SK-N-SH treated with all-trans-retinoic acid at 6 μM for 48 hours (cell line): ENCODE measurements at regions not wholly inside any gene's neighbourhood (a gene's known extent, or its start where the extent isn't known, plus 50 kb on each side); places are given as distances from the start of the nearest gene placed in this dataset.

Experiments
- ATAC-seq: fragments of 200-7000 bp; cut with Tn5 transposase; 3 replicates; pipeline ENCODE4 v1.9.1; 2020; ENCODE audit warnings: mild to moderate bottlenecking, moderate library complexity
- BACH2 ChIP-seq: fragments of 250-450 bp; sonication (Bioruptor Pico); IDR thresholded peaks from 2 replicates; pipeline ENCODE4 v1.9.0; 2021; ENCODE audit warnings: mild to moderate bottlenecking, borderline replicate concordance
- CREB5 ChIP-seq: fragments of 250-450 bp; sonication (Bioruptor Pico); IDR thresholded peaks from 2 replicates; pipeline ENCODE4 v1.5.1; 2020; ENCODE audit warnings: low read depth, mild to moderate bottlenecking, moderate library complexity
- CSDC2 ChIP-seq: fragments of 250-450 bp; sonication (Bioruptor Pico); IDR thresholded peaks from 2 replicates; pipeline ENCODE4 v1.5.0; 2020; ENCODE audit warnings: mild to moderate bottlenecking, moderate library complexity
- CSRNP3 ChIP-seq: fragments of 250-450 bp; sonication (Bioruptor Pico); IDR thresholded peaks from 2 replicates; pipeline ENCODE4 v1.5.1; 2021; ENCODE audit warnings: mild to moderate bottlenecking, moderate library complexity
- ESRRG ChIP-seq: fragments of 250-450 bp; sonication (Bioruptor Pico); IDR thresholded peaks from 2 replicates; pipeline ENCODE4 v1.6.1; 2021; ENCODE audit warnings: mild to moderate bottlenecking
- GLIS3 ChIP-seq: fragments of 250-450 bp; sonication (Bioruptor Pico); IDR thresholded peaks from 2 replicates; pipeline ENCODE4 v1.5.0; 2020; ENCODE audit warnings: mild to moderate bottlenecking, moderate library complexity
- ISL1 ChIP-seq: fragments of 250-450 bp; sonication (Bioruptor Pico); IDR thresholded peaks from 2 replicates; pipeline ENCODE4 v2.1.2; 2022; ENCODE audit warnings: mild to moderate bottlenecking, moderate library complexity
- OSR1 ChIP-seq: fragments of 250-450 bp; sonication (Bioruptor Pico); IDR thresholded peaks from 2 replicates; pipeline ENCODE4 v1.8.0; 2022; ENCODE audit warnings: moderate library complexity, mild to moderate bottlenecking, inconsistent platforms
- PATZ1 ChIP-seq: fragments of 250-450 bp; sonication (Bioruptor Pico); IDR thresholded peaks from 2 replicates; pipeline ENCODE4 v1.8.0; 2020; ENCODE audit warnings: mild to moderate bottlenecking, moderate library complexity, borderline replicate concordance
- POU6F1 ChIP-seq: fragments of 250-450 bp; sonication (Bioruptor Pico); IDR thresholded peaks from 2 replicates; pipeline ENCODE4 v1.8.0; 2021; ENCODE audit warnings: low read depth, mild to moderate bottlenecking, moderate library complexity, borderline replicate concordance
- PPARA ChIP-seq: fragments of 250-450 bp; sonication (Bioruptor Pico); IDR thresholded peaks from 2 replicates; pipeline ENCODE4 v1.5.0; 2020; ENCODE audit warnings: mild to moderate bottlenecking, borderline replicate concordance
- SNAI2 ChIP-seq: fragments of 250-450 bp; sonication (Bioruptor Pico); IDR thresholded peaks from 2 replicates; pipeline ENCODE4 v1.5.0; 2020; ENCODE audit warnings: mild to moderate bottlenecking, moderate library complexity
- TSHZ2 ChIP-seq: fragments of 250-450 bp; sonication (Bioruptor Pico); IDR thresholded peaks from 2 replicates; pipeline ENCODE4 v1.5.0; 2020; ENCODE audit warnings: mild to moderate bottlenecking, moderate library complexity
- ZC3H10 ChIP-seq: fragments of 250-450 bp; sonication (Bioruptor Pico); IDR thresholded peaks from 2 replicates; pipeline ENCODE4 v1.5.1; 2021; ENCODE audit warnings: mild to moderate bottlenecking, moderate library complexity
- ZFP3 ChIP-seq: fragments of 250-450 bp; sonication (Bioruptor Pico); IDR thresholded peaks from 2 replicates; pipeline ENCODE4 v1.5.0; 2020; ENCODE audit warnings: mild to moderate bottlenecking, moderate library complexity
- ZFP30 ChIP-seq: fragments of 450-650 bp; formaldehyde crosslinking; IDR thresholded peaks from 2 replicates; pipeline ENCODE4 v1.5.0; 2022; ENCODE audit warnings: mild to moderate bottlenecking, moderate library complexity
- ZNF565 ChIP-seq: fragments of 450-650 bp; formaldehyde crosslinking; conservative IDR thresholded peaks from 2 replicates; pipeline ENCODE4 v1.5.0; 2020; ENCODE audit warnings: low read depth, mild to moderate bottlenecking, moderate library complexity
- ZNF70 ChIP-seq: fragments of 450-650 bp; formaldehyde crosslinking; IDR thresholded peaks from 2 replicates; pipeline ENCODE4 v1.5.0; 2020; ENCODE audit warnings: mild to moderate bottlenecking, moderate library complexity
- ZNF8 ChIP-seq: fragments of 450-650 bp; formaldehyde crosslinking; IDR thresholded peaks from 2 replicates; pipeline ENCODE4 v1.5.0; 2020; ENCODE audit warnings: mild to moderate bottlenecking, moderate library complexity

- TF ChIP-seq ZNF8 (CRISPR knock-in tag) (no peak), ISL1 (CRISPR knock-in tag) (no peak), POU6F1 (CRISPR knock-in tag) (no peak)
- TF ChIP-seq, all 23 proteins: peak for 0
These were observed 156.8 kb downstream of the SLC35B3 start (continued) for GRCh38 chr6:8278562-8278961.

- no peak for ATAC-seq
- TF ChIP-seq SNAI2, result no peak
- TF ChIP-seq CSRNP3 (CRISPR knock-in tag), result no peak
- no peak for TF ChIP-seq OSR1
- no peak for TF ChIP-seq GLIS3
These were observed 157.6 kb downstream of the SLC35B3 start for GRCh38 chr6:8277769-8278168.

- ATAC-seq, result no peak
- no peak for TF ChIP-seq ESRRG (CRISPR knock-in tag)
- TF ChIP-seq ZFP30 (CRISPR knock-in tag), result no peak
- TF ChIP-seq BACH2 (CRISPR knock-in tag), result no peak
- no peak for TF ChIP-seq SNAI2
- no peak for TF ChIP-seq ISL1 (CRISPR knock-in tag)
- no peak for TF ChIP-seq PPARA
- no peak for TF ChIP-seq ZC3H10 (CRISPR knock-in tag)
- TF ChIP-seq CSRNP3 (CRISPR knock-in tag), result no peak
- no peak for TF ChIP-seq PATZ1 (CRISPR knock-in tag)
- TF ChIP-seq CREB5, result no peak
These were observed 159.2 kb downstream of the SLC35B3 start for GRCh38 chr6:8276148-8276547.

GRCh38 chr6:8275667-8276066 is 159.7 kb downstream of the SLC35B3 start:
- ATAC-seq, result no peak
- no peak for TF ChIP-seq ZNF565 (CRISPR knock-in tag)
- no peak for TF ChIP-seq CSRNP3 (CRISPR knock-in tag)
- TF ChIP-seq BACH2 (CRISPR knock-in tag), result no peak
- TF ChIP-seq ZFP3 (CRISPR knock-in tag), result no peak
- no peak for TF ChIP-seq ZNF70 (CRISPR knock-in tag)
- TF ChIP-seq CSDC2, result no peak
- no peak for TF ChIP-seq TSHZ2
